ENCODE measurements at regions not wholly inside any gene's neighbourhood (a gene's known extent, or its start where the extent isn't known, plus 50 kb on each side); places are given as distances from the start of the nearest gene placed in this dataset.
"Not testable (repeated sequence)": the region's sequence is repeated elsewhere in the genome, so short reads cannot be mapped to it uniquely, and the experiment has no call there.

GRCh38 chr1:182261655-182262054 lies 129.9 kb downstream of the GLUL start:
- DNase-seq (ENCODE audit: low read depth in 2 of 3, low spot score in 2 of 3), result no peak

- no peak for DNase-seq (ENCODE audit: low read depth in 2 of 3, low spot score in 2 of 3)
Measured at GRCh38 chr1:182260516-182260915, 131.1 kb downstream of the GLUL start.

GRCh38 chr1:182259968-182260367 lies 131.6 kb downstream of the GLUL start:
- no peak for DNase-seq (ENCODE audit: low read depth in 2 of 3, low spot score in 2 of 3)

- DNase-seq (ENCODE audit: low read depth in 2 of 3, low spot score in 2 of 3), result peak in 2 of 3 experiments; percentile 8 to 40
Measured at GRCh38 chr1:182259229-182259872, 132.2 kb downstream of the GLUL start.

- DNase-seq (ENCODE audit: low read depth in 2 of 3, low spot score in 2 of 3), result no peak
Measured at GRCh38 chr1:182257369-182258063, 134.1 kb downstream of the GLUL start.

- DNase-seq (ENCODE audit: low read depth in 2 of 3, low spot score in 2 of 3), result no peak
Measured at GRCh38 chr1:182256931-182257330, 134.7 kb downstream of the GLUL start.

- DNase-seq (ENCODE audit: low read depth in 2 of 3, low spot score in 2 of 3), result no peak
Measured at GRCh38 chr1:182255494-182255893, 136.1 kb downstream of the GLUL start.

GRCh38 chr1:182253319-182253860 lies 138.2 kb downstream of the GLUL start:
- no peak for DNase-seq (ENCODE audit: low read depth in 2 of 3, low spot score in 2 of 3)

GRCh38 chr1:182251561-182251960 lies 140.0 kb downstream of the GLUL start:
- no peak for DNase-seq (ENCODE audit: low read depth in 2 of 3, low spot score in 2 of 3)

- no peak for DNase-seq (ENCODE audit: low read depth in 2 of 3, low spot score in 2 of 3)
Measured at GRCh38 chr1:182249201-182249676, 142.4 kb downstream of the GLUL start.

GRCh38 chr1:182248721-182249120 lies 142.9 kb downstream of the GLUL start:
- peak in 1 of 3 experiments; percentile 17 for DNase-seq (ENCODE audit: low read depth in 2 of 3, low spot score in 2 of 3)

GRCh38 chr1:182247813-182248212 lies 143.8 kb downstream of the GLUL start:
- not testable (repeated sequence) for DNase-seq (ENCODE audit: low read depth in 2 of 3, low spot score in 2 of 3)

- no peak for DNase-seq (ENCODE audit: low read depth in 2 of 3, low spot score in 2 of 3)
Measured at GRCh38 chr1:182246783-182247182, 144.8 kb downstream of the GLUL start.

GRCh38 chr1:182245040-182245439 lies 146.6 kb downstream of the GLUL start:
- DNase-seq (ENCODE audit: low read depth in 2 of 3, low spot score in 2 of 3), result no peak

- DNase-seq (ENCODE audit: low read depth in 2 of 3, low spot score in 2 of 3), result no peak
Measured at GRCh38 chr1:182244451-182244850, 147.1 kb downstream of the GLUL start.

- DNase-seq (ENCODE audit: low read depth in 2 of 3, low spot score in 2 of 3), result no peak
Measured at GRCh38 chr1:182242641-182243040, 148.9 kb downstream of the GLUL start.

- DNase-seq (ENCODE audit: low read depth in 2 of 3, low spot score in 2 of 3), result no peak
Measured at GRCh38 chr1:182240085-182240484, 151.5 kb downstream of the GLUL start.

GRCh38 chr1:182238421-182238820 lies 153.2 kb downstream of the GLUL start:
- no peak for DNase-seq (ENCODE audit: low read depth in 2 of 3, low spot score in 2 of 3)

GRCh38 chr1:182237329-182237728 lies 154.3 kb downstream of the GLUL start:
- no peak for DNase-seq (ENCODE audit: low read depth in 2 of 3, low spot score in 2 of 3)

- no peak for DNase-seq (ENCODE audit: low read depth in 2 of 3, low spot score in 2 of 3)
Measured at GRCh38 chr1:182236651-182237077, 154.9 kb downstream of the GLUL start.

- DNase-seq (ENCODE audit: low read depth in 2 of 3, low spot score in 2 of 3), result no peak
Measured at GRCh38 chr1:182235952-182236650, 155.5 kb downstream of the GLUL start.

GRCh38 chr1:182235604-182235951 lies 156.0 kb downstream of the GLUL start:
- DNase-seq (ENCODE audit: low read depth in 2 of 3, low spot score in 2 of 3), result no peak

All from activated CD8-positive, alpha-beta memory T cell treated with anti-CD3 and anti-CD28 coated beads for 48 hours (primary cell).